CD14-positive monocyte (primary cell): ENCODE measurements at regions not wholly inside any gene's neighbourhood (a gene's known extent, or its start where the extent isn't known, plus 50 kb on each side); places are given as distances from the start of the nearest gene placed in this dataset.

Source experiments
- DNase-seq, 3 donors: peaks; one replicate each; pipeline ENCODE4 v3.0.0-alpha.2; 2011 to 2022
- H2AFZ ChIP-seq: 2 replicates; pipeline ENCODE4 v1.6.0; 2012; ENCODE audit warnings: mild to moderate bottlenecking, low read depth, low read length, inconsistent platforms; ENCODE audit not compliant: insufficient read depth, poor library complexity, severe bottlenecking
- H3K27ac ChIP-seq, 2 donors: 1 replicate in 1 of 2; 2 replicates in 1 of 2; pipeline ENCODE4 v1.5.1; 2012 to 2013; ENCODE audit warnings: low read length in 2 of 2, control low read depth in 1 of 2, inconsistent platforms in 1 of 2, low read depth in 1 of 2, mild to moderate bottlenecking in 1 of 2
- H3K27me3 ChIP-seq, 2 donors: one replicate each; pipeline versions ENCODE4 v1.6.0 to v1.6.1; 2011 to 2013; ENCODE audit warnings: low read length in 2 of 2; ENCODE audit not compliant: control insufficient read depth in 2 of 2, insufficient read depth in 2 of 2
- H3K36me3 ChIP-seq, 2 donors: replicated peaks in 1 of 2; 1 replicate in 1 of 2; 2 replicates in 1 of 2; pipeline versions ENCODE4 v1.5.1 to v1.6.1; 2012 to 2013; ENCODE audit warnings: low read length in 2 of 2, control low read depth in 1 of 2, inconsistent platforms in 1 of 2, mild to moderate bottlenecking in 1 of 2; ENCODE audit not compliant: insufficient read depth in 2 of 2, control insufficient read depth in 1 of 2
- H3K4me1 ChIP-seq, 2 donors: 1 replicate in 1 of 2; 2 replicates in 1 of 2; pipeline versions ENCODE4 v1.5.1 to v1.6.1; 2012 to 2013; ENCODE audit warnings: low read length in 2 of 2, control low read depth in 1 of 2, inconsistent platforms in 1 of 2, mild to moderate bottlenecking in 1 of 2, moderate library complexity in 1 of 2; ENCODE audit not compliant: insufficient read depth in 2 of 2, control insufficient read depth in 1 of 2
- H3K4me2 ChIP-seq: replicated peaks from 2 replicates; pipeline ENCODE3; 2012; ENCODE audit warnings: low read length, moderate library complexity, mild to moderate bottlenecking; ENCODE audit not compliant: poor library complexity, severe bottlenecking; ENCODE audit errors: extremely low read depth
- H3K4me3 ChIP-seq, 3 experiments: fragments of 200-600 bp in 1 of 3; sonication (generic) in 1 of 3; replicated peaks in 1 of 3; 1 replicate in 2 of 3; 2 replicates in 1 of 3; pipeline ENCODE4 v1.5.1; 2011 to 2013; ENCODE audit warnings: low read length in 3 of 3, mild to moderate bottlenecking in 3 of 3, control low read depth in 2 of 3, low read depth in 2 of 3, inconsistent platforms in 1 of 3, moderate library complexity in 1 of 3
- H3K79me2 ChIP-seq: 2 replicates; pipeline ENCODE4 v1.6.0; 2012; ENCODE audit warnings: mild to moderate bottlenecking, control low read depth, inconsistent platforms, low read length, moderate library complexity; ENCODE audit not compliant: insufficient read depth
- H3K9ac ChIP-seq: 2 replicates; pipeline ENCODE4 v1.6.0; 2017; ENCODE audit warnings: low read length, mild to moderate bottlenecking; ENCODE audit not compliant: insufficient read depth, poor library complexity, severe bottlenecking
- H3K9me3 ChIP-seq, 2 donors: replicated peaks in 1 of 2; 1 replicate in 1 of 2; 2 replicates in 1 of 2; pipeline versions ENCODE4 v1.5.1 to v1.6.1; 2012 to 2013; ENCODE audit warnings: low read length in 2 of 2, control low read depth in 1 of 2; ENCODE audit not compliant: control insufficient read depth in 1 of 2, insufficient read depth in 1 of 2
- H4K20me1 ChIP-seq: 2 replicates; pipeline ENCODE4 v1.6.0; 2012; ENCODE audit warnings: mild to moderate bottlenecking, low read length, control low read depth, moderate library complexity; ENCODE audit not compliant: insufficient read depth
- H3K27ac Mint-ChIP-seq, 7 donors: one replicate each; pipeline ENCODE4 v1.8.0; 2020; ENCODE audit warnings: mild to moderate bottlenecking in 7 of 7, mixed read lengths in 7 of 7, moderate library complexity in 6 of 7, inconsistent platforms in 2 of 7
- H3K27me3 Mint-ChIP-seq, 3 donors: one replicate each; pipeline ENCODE4 v1.8.0; 2021 to 2022; ENCODE audit warnings: low read depth in 3 of 3, mild to moderate bottlenecking in 3 of 3, mixed read lengths in 3 of 3, moderate library complexity in 3 of 3, inconsistent platforms in 1 of 3
- H3K36me3 Mint-ChIP-seq, 2 donors: one replicate each; pipeline ENCODE4 v1.8.0; 2020; ENCODE audit warnings: mixed read lengths in 2 of 2, inconsistent platforms in 1 of 2, mild to moderate bottlenecking in 1 of 2
- H3K4me1 Mint-ChIP-seq: one replicate; pipeline ENCODE4 v1.8.0; 2020; ENCODE audit warnings: mild to moderate bottlenecking, mixed read lengths
- H3K4me3 Mint-ChIP-seq, 2 donors: one replicate each; pipeline ENCODE4 v1.8.0; 2020; ENCODE audit warnings: mild to moderate bottlenecking in 2 of 2, mixed read lengths in 2 of 2, moderate library complexity in 1 of 2
- H3K9me3 Mint-ChIP-seq, 7 donors: one replicate each; pipeline ENCODE4 v1.8.0; 2020 to 2022; ENCODE audit warnings: mixed read lengths in 7 of 7, mild to moderate bottlenecking in 6 of 7, moderate library complexity in 6 of 7, inconsistent platforms in 2 of 7
- CTCF ChIP-seq: fragments of 200-600 bp; IDR thresholded peaks from one replicate; pipeline ENCODE4 v1.8.0; 2022; ENCODE audit warnings: antibody characterized with exemption, mild to moderate bottlenecking
- WGBS: methylation state at CpG from one replicate; pipeline ENCODE4 v1.1.5; 2013; ENCODE audit warnings: missing lambda C conversion rate; ENCODE audit not compliant: insufficient coverage; 5-methylcytosine and 5-hydroxymethylcytosine counted together
- intact Hi-C, 2 donors: fragments of 100-400 bp; cut with micrococcal nuclease; formaldehyde crosslinking; loops; one replicate each; pipeline versions ENCODE4 v1.15.0 to v1.15.1; 2023

DNA sequence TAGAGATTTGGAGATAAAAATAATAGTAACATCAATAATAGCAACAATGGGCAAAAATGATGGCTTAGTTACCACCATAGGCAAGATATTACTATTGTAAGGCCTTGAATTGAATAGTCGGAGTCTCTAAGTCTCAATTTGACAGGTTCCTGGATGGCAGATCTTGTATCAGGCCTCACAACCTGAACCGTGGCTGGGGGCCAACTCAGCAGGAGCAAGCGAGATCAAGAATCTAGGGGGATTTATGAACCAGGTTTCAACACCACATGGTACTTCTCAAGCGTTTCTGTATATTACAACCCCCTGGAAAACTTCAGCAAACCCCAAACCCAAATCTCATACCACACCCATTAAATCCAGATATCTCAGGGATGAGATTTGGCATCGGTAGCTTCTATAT, 573.8 kb downstream of the LIG4 start:
- no peak for TF ChIP-seq CTCF
- H2AFZ ChIP-seq: no peak overlapping the region
- Mint-ChIP-seq H3K27me3 (no peaks in the 10 kb centered on the region), H3K9me3 (peaks cover 0 to 1% (median 0%) of the 10 kb centered on the region in 7 donors), H3K36me3 (no peaks in the 10 kb centered on the region), H3K27ac (no peak overlapping the region), H3K4me3 (no peak overlapping the region), H3K4me1 (no peaks in the 10 kb centered on the region)
- H3K36me3 ChIP-seq: no peaks in the 10 kb centered on the region
- no peak overlapping the region for H3K27ac ChIP-seq
- H3K4me3 ChIP-seq: no peak overlapping the region
- no peaks in the 10 kb centered on the region for H3K4me1 ChIP-seq
- DNase-seq: no peak
- no peaks in the 10 kb centered on the region for H3K9me3 ChIP-seq
- 97% methylated on average over 3 of the region's 5 CpGs for WGBS
- H3K9ac ChIP-seq: no peak overlapping the region
- H4K20me1 ChIP-seq: no peaks in the 10 kb centered on the region
- H3K79me2 ChIP-seq: no peaks in the 10 kb centered on the region
- no peaks in the 10 kb centered on the region for H3K27me3 ChIP-seq
- intact Hi-C loops: no loop called here
- no peak overlapping the region for H3K4me2 ChIP-seq

DNA sequence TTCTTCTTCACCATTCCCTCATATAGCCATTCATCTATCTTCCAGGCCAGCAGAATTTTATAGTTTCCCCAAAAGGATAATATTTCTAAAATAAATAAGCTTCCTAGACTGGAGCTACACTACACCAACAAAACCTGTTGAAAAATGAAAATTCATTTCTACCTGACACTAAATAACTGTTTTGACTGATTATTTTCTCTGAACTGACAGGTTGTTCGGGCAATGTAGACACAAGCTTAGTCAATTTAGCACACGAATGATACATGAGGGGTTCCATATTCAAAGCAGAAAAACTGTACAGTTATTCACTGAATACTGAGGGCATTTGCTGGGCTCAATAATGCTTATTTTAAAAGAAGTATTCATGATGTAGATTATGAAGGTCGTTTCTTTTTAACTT, 589.7 kb downstream of the LIG4 start:
- no peak overlapping the region for H3K4me2 ChIP-seq
- DNase-seq: no peak
- no peaks in the 10 kb centered on the region for H3K27me3 ChIP-seq
- H3K4me1 ChIP-seq: no peaks in the 10 kb centered on the region
- no peak overlapping the region for H2AFZ ChIP-seq
- H3K36me3 ChIP-seq: no peaks in the 10 kb centered on the region
- H3K9me3 ChIP-seq: no peaks in the 10 kb centered on the region
- TF ChIP-seq CTCF: no peak
- no peak overlapping the region for H3K4me3 Mint-ChIP-seq
- no peak overlapping the region for H3K27ac ChIP-seq
- WGBS: no CpG with 5 or more reads among the region's 3 CpGs
- H3K9me3 Mint-ChIP-seq: peaks cover 0 to 4% (median 0%) of the 10 kb centered on the region in 7 donors
- no peaks in the 10 kb centered on the region for H4K20me1 ChIP-seq
- H3K9ac ChIP-seq: no peak overlapping the region
- H3K27ac Mint-ChIP-seq: no peak overlapping the region
- H3K4me3 ChIP-seq: no peak overlapping the region
- no peaks in the 10 kb centered on the region for H3K36me3 Mint-ChIP-seq
- peaks cover 0 to 2% (median 0%) of the 10 kb centered on the region in 3 donors for H3K27me3 Mint-ChIP-seq
- intact Hi-C loops: no loop called here
- no peaks in the 10 kb centered on the region for H3K79me2 ChIP-seq
- no peaks in the 10 kb centered on the region for H3K4me1 Mint-ChIP-seq
